GM18873 (cell line): ENCODE measurements at regions not wholly inside any gene's neighbourhood (a gene's known extent, or its start where the extent isn't known, plus 50 kb on each side); places are given as distances from the start of the nearest gene placed in this dataset.
"Not testable (repeated sequence)": the region's sequence is repeated elsewhere in the genome, so short reads cannot be mapped to it uniquely, and the experiment has no call there.

Source experiments
- ATAC-seq: cut with Tn5 transposase; IDR thresholded peaks from one replicate; pipeline ENCODE4 v1.9.1; 2021; ENCODE audit warnings: mild to moderate bottlenecking, moderate library complexity, moderate number of reproducible peaks; ENCODE audit not compliant: unreplicated experiment, low FRiP score

- not testable (repeated sequence) for ATAC-seq
Measured at GRCh38 chr14:106344791-106345479, 818.6 kb downstream of the TMEM121 start.

GRCh38 chr14:106346084-106346483 is 819.7 kb downstream of the TMEM121 start:
- ATAC-seq = no peak

GRCh38 chr14:106346534-106347290 is 820.3 kb downstream of the TMEM121 start:
- no peak for ATAC-seq

- ATAC-seq = no peak
Measured at GRCh38 chr14:106347291-106347778, 821.0 kb downstream of the TMEM121 start.

- ATAC-seq = no peak
Measured at GRCh38 chr14:106347890-106348755, 821.7 kb downstream of the TMEM121 start.

GRCh38 chr14:106348873-106349540 is 822.6 kb downstream of the TMEM121 start:
- ATAC-seq = not testable (repeated sequence)

GRCh38 chr14:106349678-106350457 is 823.5 kb downstream of the TMEM121 start:
- not testable (repeated sequence) for ATAC-seq

- ATAC-seq = not testable (repeated sequence)
Measured at GRCh38 chr14:106355007-106355791, 828.8 kb downstream of the TMEM121 start.

GRCh38 chr14:106355881-106356642 is 829.7 kb downstream of the TMEM121 start:
- not testable (repeated sequence) for ATAC-seq

- ATAC-seq = not testable (repeated sequence)
Measured at GRCh38 chr14:106356643-106356930, 830.2 kb downstream of the TMEM121 start.

- ATAC-seq = not testable (repeated sequence)
Measured at GRCh38 chr14:106359157-106359887, 832.9 kb downstream of the TMEM121 start.

- ATAC-seq = not testable (repeated sequence)
Measured at GRCh38 chr14:106365371-106365770, 839.0 kb downstream of the TMEM121 start.

- ATAC-seq = not testable (repeated sequence)
Measured at GRCh38 chr14:106365894-106366293, 839.5 kb downstream of the TMEM121 start.

- not testable (repeated sequence) for ATAC-seq
Measured at GRCh38 chr14:106366971-106367370, 840.6 kb downstream of the TMEM121 start.

- not testable (repeated sequence) for ATAC-seq
Measured at GRCh38 chr14:106369456-106369855, 843.1 kb downstream of the TMEM121 start.

GRCh38 chr14:106372870-106373652 is 846.7 kb downstream of the TMEM121 start:
- no peak for ATAC-seq
